Prostate gland (tissue), 2 donors: ENCODE measurements at regions not wholly inside any gene's neighbourhood (a gene's known extent, or its start where the extent isn't known, plus 50 kb on each side); places are given as distances from the start of the nearest gene placed in this dataset.

ENCODE experiments used
- POLR2A ChIP-seq: fragments of 450-650 bp; IDR thresholded peaks from one replicate; pipeline ENCODE4 v1.6.1; 2016; ENCODE audit warnings: antibody characterized with exemption, mild to moderate bottlenecking
- POLR2AphosphoS5 ChIP-seq: sonication (generic); formaldehyde crosslinking; IDR thresholded peaks from one replicate; pipeline ENCODE4 v1.6.1; 2017; ENCODE audit warnings: antibody characterized with exemption
- TF ChIP-seq, protein P1 (sequence below), 4 experiments: fragments of 200-600 bp in 2 of 4; fragments of 450-650 bp in 2 of 4; sonication (generic) in 2 of 4; IDR thresholded peaks; 1 replicate in 3 of 4; 2 replicates in 1 of 4; pipeline ENCODE4 v1.5.1; 2016 to 2019; ENCODE audit warnings: antibody characterized with exemption in 4 of 4, mild to moderate bottlenecking in 2 of 4, moderate library complexity in 2 of 4

DNA sequence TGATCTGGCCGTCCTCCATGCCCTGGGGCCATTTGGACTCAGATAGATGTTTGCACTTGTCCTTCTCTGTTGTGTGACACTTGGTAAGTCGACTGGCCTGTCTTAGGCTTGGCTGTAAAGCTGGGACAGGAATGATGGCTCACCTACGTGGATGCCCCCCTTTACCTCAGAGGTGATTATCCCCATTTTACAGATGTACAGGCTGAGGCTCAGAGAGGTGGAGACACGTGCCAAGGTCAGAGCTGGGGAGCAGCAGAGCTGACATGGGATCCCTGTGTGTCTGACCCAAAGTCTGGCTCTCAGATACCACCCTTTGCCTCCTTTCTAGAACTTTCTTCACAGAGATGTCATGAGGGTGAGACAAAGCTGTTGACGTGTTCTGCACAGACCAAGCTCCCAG lies 71.3 kb upstream of the CIBAR2 start:
- TF ChIP-seq, protein P1, sequence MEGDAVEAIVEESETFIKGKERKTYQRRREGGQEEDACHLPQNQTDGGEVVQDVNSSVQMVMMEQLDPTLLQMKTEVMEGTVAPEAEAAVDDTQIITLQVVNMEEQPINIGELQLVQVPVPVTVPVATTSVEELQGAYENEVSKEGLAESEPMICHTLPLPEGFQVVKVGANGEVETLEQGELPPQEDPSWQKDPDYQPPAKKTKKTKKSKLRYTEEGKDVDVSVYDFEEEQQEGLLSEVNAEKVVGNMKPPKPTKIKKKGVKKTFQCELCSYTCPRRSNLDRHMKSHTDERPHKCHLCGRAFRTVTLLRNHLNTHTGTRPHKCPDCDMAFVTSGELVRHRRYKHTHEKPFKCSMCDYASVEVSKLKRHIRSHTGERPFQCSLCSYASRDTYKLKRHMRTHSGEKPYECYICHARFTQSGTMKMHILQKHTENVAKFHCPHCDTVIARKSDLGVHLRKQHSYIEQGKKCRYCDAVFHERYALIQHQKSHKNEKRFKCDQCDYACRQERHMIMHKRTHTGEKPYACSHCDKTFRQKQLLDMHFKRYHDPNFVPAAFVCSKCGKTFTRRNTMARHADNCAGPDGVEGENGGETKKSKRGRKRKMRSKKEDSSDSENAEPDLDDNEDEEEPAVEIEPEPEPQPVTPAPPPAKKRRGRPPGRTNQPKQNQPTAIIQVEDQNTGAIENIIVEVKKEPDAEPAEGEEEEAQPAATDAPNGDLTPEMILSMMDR (IDR thresholded peaks at IDR 0.05) = no peak
- TF ChIP-seq POLR2A (no peak), POLR2AphosphoS5 (no peak)
